ENCODE measurements at regions not wholly inside any gene's neighbourhood (a gene's known extent, or its start where the extent isn't known, plus 50 kb on each side); places are given as distances from the start of the nearest gene placed in this dataset.

- TF ChIP-seq CTCF (conservative IDR thresholded peaks at IDR 0.05; ENCODE audit: low read length) (no peak), EZH2phosphoT487 (IDR thresholded peaks at IDR 0.05; ENCODE audit: borderline replicate concordance) (no peak)
Measured at GRCh38 chr16:79703066-79703465, 102.5 kb upstream of the MAF start.
